ENCODE measurements at regions not wholly inside any gene's neighbourhood (a gene's known extent, or its start where the extent isn't known, plus 50 kb on each side); places are given as distances from the start of the nearest gene placed in this dataset.

DNA sequence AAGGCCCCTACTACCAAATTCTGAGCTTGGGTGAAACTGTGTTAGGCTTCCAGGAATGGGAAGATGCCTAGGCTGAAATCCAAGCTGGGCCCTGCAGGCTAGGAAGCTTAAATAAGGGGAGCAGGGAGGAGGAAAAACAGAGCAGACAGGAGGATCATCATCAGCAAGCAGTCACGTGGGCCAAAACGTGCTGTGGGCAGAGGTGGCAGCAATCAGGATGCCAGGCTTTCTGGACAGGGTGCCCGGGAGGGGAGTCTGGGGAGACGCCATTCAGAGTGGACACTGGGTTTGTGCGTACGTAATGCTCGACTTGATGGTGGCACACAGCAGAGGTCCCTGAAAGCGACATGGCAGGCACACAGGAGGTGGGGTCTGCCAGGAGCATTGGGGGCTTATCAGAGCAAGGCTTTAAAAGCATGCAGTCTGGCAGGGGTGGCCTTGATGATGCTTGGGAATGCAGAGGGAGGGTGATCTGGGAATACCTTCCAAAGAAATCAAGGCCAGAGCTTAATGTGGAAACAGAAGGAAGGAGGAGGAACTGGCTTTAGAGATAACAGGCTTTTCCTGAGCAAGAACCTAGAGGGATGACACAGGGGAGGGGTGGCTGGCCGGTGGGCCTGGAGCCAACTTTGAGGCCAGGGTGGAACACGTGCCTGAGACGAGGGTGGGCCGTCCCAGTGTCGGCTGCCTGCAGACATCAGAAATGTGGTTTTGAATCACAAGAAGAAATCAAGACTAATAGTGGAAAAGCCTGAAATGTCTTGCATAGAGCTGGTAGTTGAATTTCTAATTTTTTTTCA, 212.5 kb downstream of the GADD45G start:
- Histone ChIP-seq H3K9me3 (replicated peaks in 1 of 2; ENCODE audit: control insufficient read depth in 2 of 2, insufficient read depth in 1 of 2, low read depth in 1 of 2, low read length in 2 of 2) (no peaks in the 10 kb centered on the region), H3K27ac (replicated peaks; ENCODE audit: low read length) (no peak overlapping the region), H2BK12ac (ENCODE audit: low read length) (no peak overlapping the region), H3K4ac (ENCODE audit: low read length) (no peak overlapping the region), H3K27me3 (ENCODE audit: control insufficient read depth in 3 of 3, insufficient read depth in 3 of 3, low read depth in 1 of 3, low read length in 3 of 3) (peaks cover 0 to 10% (median 2%) of the 10 kb centered on the region in 3 experiments), H2BK120ac (ENCODE audit: low read depth, low read length) (no peak overlapping the region), H2BK5ac (ENCODE audit: low read length) (no peak overlapping the region), H2BK15ac (ENCODE audit: low read length) (no peak overlapping the region), H3K4me1 (ENCODE audit: control insufficient read depth in 2 of 2, insufficient read depth in 1 of 2, low read depth in 1 of 2, low read length in 2 of 2) (peaks cover 0 to 3% of the 10 kb centered on the region in 2 donors), H3K18ac (ENCODE audit: low read length) (no peak overlapping the region), H3K14ac (ENCODE audit: low read length) (no peak overlapping the region), H3K79me1 (ENCODE audit: low read depth, low read length) (no peaks in the 10 kb centered on the region), H3K36me3 (replicated peaks in 1 of 2; ENCODE audit: control insufficient read depth in 2 of 2, insufficient read depth in 2 of 2, low read length in 2 of 2) (no peaks in the 10 kb centered on the region), H4K8ac (ENCODE audit: low read depth, low read length) (no peak overlapping the region), H2AK5ac (ENCODE audit: low read depth, low read length) (no peak overlapping the region), H3K23ac (ENCODE audit: low read depth, low read length, poor library complexity) (no peak overlapping the region), H2AFZ (ENCODE audit: low read length) (no peak overlapping the region), H3K4me2 (ENCODE audit: insufficient read depth, low read length, poor library complexity, severe bottlenecking) (no peak overlapping the region), H4K91ac (ENCODE audit: low read depth, low read length, poor library complexity) (no peak overlapping the region), H3K9ac (ENCODE audit: low read depth, low read length, poor library complexity) (no peak overlapping the region), H3K4me3 (ENCODE audit: low read length in 2 of 2) (no peak overlapping the region)
- DNase-seq (ENCODE audit: low spot score): no peak
- WGBS, 2 donors (ENCODE audit: extremely low coverage in 2 of 2, insufficient read length in 2 of 2, insufficient replicate concordance in 1 of 2): no CpG with 5 or more reads among the region's 13 CpGs

DNA sequence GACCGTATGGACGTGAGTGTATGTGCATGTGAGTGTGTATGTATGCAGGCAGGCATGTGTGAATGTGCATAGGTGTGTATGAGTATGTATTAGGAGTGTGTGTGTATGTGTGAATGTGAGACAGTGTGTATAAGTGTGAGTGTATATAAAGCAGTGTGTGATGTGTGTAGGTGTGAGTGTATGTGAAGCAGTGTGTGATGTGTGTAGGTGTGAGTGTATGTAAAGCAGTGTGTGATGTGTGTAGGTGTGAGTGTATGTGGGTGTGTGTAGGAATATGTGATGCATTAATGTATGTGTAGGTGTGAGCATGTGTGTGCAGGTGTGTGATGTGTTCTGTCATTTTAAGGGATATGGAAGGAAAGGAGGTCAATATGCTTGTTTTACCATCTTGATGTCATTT, 215.5 kb downstream of the GADD45G start:
- Histone ChIP-seq H3K4me1 (ENCODE audit: control insufficient read depth in 2 of 2, insufficient read depth in 1 of 2, low read depth in 1 of 2, low read length in 2 of 2) (peaks cover 0 to 3% of the 10 kb centered on the region in 2 donors), H3K23ac (ENCODE audit: low read depth, low read length, poor library complexity) (no peak overlapping the region), H2BK12ac (ENCODE audit: low read length) (no peak overlapping the region), H3K79me1 (ENCODE audit: low read depth, low read length) (no peaks in the 10 kb centered on the region), H4K8ac (ENCODE audit: low read depth, low read length) (no peak overlapping the region), H2AFZ (ENCODE audit: low read length) (no peak overlapping the region), H4K91ac (ENCODE audit: low read depth, low read length, poor library complexity) (no peak overlapping the region), H3K27me3 (ENCODE audit: control insufficient read depth in 3 of 3, insufficient read depth in 3 of 3, low read depth in 1 of 3, low read length in 3 of 3) (peaks cover 0 to 2% (median 0%) of the 10 kb centered on the region in 3 experiments), H3K9me3 (replicated peaks in 1 of 2; ENCODE audit: control insufficient read depth in 2 of 2, insufficient read depth in 1 of 2, low read depth in 1 of 2, low read length in 2 of 2) (no peaks in the 10 kb centered on the region), H2BK120ac (ENCODE audit: low read depth, low read length) (no peak overlapping the region), H2AK5ac (ENCODE audit: low read depth, low read length) (no peak overlapping the region), H3K9ac (ENCODE audit: low read depth, low read length, poor library complexity) (no peak overlapping the region), H3K18ac (ENCODE audit: low read length) (no peak overlapping the region), H3K27ac (replicated peaks; ENCODE audit: low read length) (no peak overlapping the region), H3K4me2 (ENCODE audit: insufficient read depth, low read length, poor library complexity, severe bottlenecking) (no peak overlapping the region), H3K36me3 (replicated peaks in 1 of 2; ENCODE audit: control insufficient read depth in 2 of 2, insufficient read depth in 2 of 2, low read length in 2 of 2) (no peaks in the 10 kb centered on the region), H3K14ac (ENCODE audit: low read length) (no peak overlapping the region), H3K4me3 (ENCODE audit: low read length in 2 of 2) (no peak overlapping the region), H3K4ac (ENCODE audit: low read length) (no peak overlapping the region), H2BK5ac (ENCODE audit: low read length) (no peak overlapping the region), H2BK15ac (ENCODE audit: low read length) (no peak overlapping the region)
- WGBS, 2 donors (ENCODE audit: extremely low coverage in 2 of 2, insufficient read length in 2 of 2, insufficient replicate concordance in 1 of 2): no CpG with 5 or more reads among the region's 2 CpGs
- DNase-seq (ENCODE audit: low spot score): no peak

DNA sequence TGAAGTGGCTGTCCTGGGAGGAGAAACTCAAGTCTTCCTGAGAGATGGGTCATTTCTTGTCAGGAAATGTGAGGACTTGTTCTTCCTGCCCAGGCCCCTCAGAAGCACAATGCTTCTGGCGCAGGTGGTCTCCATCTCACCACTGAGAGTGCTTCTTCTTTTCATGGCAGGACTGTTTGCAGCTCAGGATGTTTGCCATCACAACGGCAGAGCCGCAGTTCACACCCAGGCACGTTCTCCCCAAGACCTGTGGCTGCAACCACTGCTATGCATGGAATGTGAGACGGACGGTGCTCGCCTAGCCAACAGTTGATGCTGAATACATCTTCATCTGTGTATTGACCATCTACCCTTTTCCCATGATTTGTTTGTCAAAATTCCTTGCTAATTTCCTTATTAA, 216.3 kb downstream of the GADD45G start:
- Histone ChIP-seq H2BK15ac (ENCODE audit: low read length) (no peak overlapping the region), H2AFZ (ENCODE audit: low read length) (no peak overlapping the region), H2BK5ac (ENCODE audit: low read length) (no peak overlapping the region), H3K14ac (ENCODE audit: low read length) (no peak overlapping the region), H2AK5ac (ENCODE audit: low read depth, low read length) (no peak overlapping the region), H2BK12ac (ENCODE audit: low read length) (no peak overlapping the region), H3K4ac (ENCODE audit: low read length) (no peak overlapping the region), H4K8ac (ENCODE audit: low read depth, low read length) (no peak overlapping the region), H3K23ac (ENCODE audit: low read depth, low read length, poor library complexity) (no peak overlapping the region), H3K4me2 (ENCODE audit: insufficient read depth, low read length, poor library complexity, severe bottlenecking) (no peak overlapping the region), H3K79me1 (ENCODE audit: low read depth, low read length) (no peaks in the 10 kb centered on the region), H2BK120ac (ENCODE audit: low read depth, low read length) (no peak overlapping the region), H3K18ac (ENCODE audit: low read length) (no peak overlapping the region), H3K9me3 (replicated peaks in 1 of 2; ENCODE audit: control insufficient read depth in 2 of 2, insufficient read depth in 1 of 2, low read depth in 1 of 2, low read length in 2 of 2) (no peaks in the 10 kb centered on the region), H3K36me3 (replicated peaks in 1 of 2; ENCODE audit: control insufficient read depth in 2 of 2, insufficient read depth in 2 of 2, low read length in 2 of 2) (no peaks in the 10 kb centered on the region), H3K27me3 (ENCODE audit: control insufficient read depth in 3 of 3, insufficient read depth in 3 of 3, low read depth in 1 of 3, low read length in 3 of 3) (peaks cover 0 to 2% (median 0%) of the 10 kb centered on the region in 3 experiments), H3K9ac (ENCODE audit: low read depth, low read length, poor library complexity) (no peak overlapping the region), H3K4me3 (ENCODE audit: low read length in 2 of 2) (no peak overlapping the region), H3K27ac (replicated peaks; ENCODE audit: low read length) (no peak overlapping the region), H3K4me1 (ENCODE audit: control insufficient read depth in 2 of 2, insufficient read depth in 1 of 2, low read depth in 1 of 2, low read length in 2 of 2) (peaks cover 0 to 3% of the 10 kb centered on the region in 2 donors), H4K91ac (ENCODE audit: low read depth, low read length, poor library complexity) (no peak overlapping the region)
- no CpG with 5 or more reads among the region's 7 CpGs for WGBS, 2 donors (ENCODE audit: extremely low coverage in 2 of 2, insufficient read length in 2 of 2, insufficient replicate concordance in 1 of 2)
- DNase-seq (ENCODE audit: low spot score): no peak

DNA sequence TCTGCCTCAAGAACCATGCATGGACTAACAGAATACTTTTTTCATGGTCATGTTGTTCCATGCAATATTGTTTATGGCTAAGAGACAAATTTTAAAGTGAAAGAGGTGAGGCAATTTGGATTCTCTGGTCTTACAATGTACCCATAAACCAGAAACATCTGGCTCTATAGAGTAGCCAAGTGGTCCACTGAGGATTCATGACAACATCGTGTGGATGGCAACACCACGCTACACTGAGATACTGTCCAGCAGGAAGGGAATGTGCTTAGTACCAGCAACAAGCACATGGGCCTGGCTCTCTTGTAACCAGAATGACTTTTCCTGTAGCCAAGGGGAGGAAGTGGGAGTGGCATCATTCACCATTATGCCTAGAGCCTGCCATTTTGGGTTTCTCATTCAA, 218.2 kb downstream of the GADD45G start:
- H4K8ac ChIP-seq (ENCODE audit: low read depth, low read length): no peak overlapping the region
- no peaks in the 10 kb centered on the region for H3K79me1 ChIP-seq (ENCODE audit: low read depth, low read length)
- H2BK12ac ChIP-seq (ENCODE audit: low read length): no peak overlapping the region
- no peak for DNase-seq (ENCODE audit: low spot score)
- H2AFZ ChIP-seq (ENCODE audit: low read length): no peak overlapping the region
- no peak overlapping the region for H3K9ac ChIP-seq (ENCODE audit: low read depth, low read length, poor library complexity)
- no peak overlapping the region for H3K18ac ChIP-seq (ENCODE audit: low read length)
- H3K4me2 ChIP-seq (ENCODE audit: insufficient read depth, low read length, poor library complexity, severe bottlenecking): no peak overlapping the region
- H3K27me3 ChIP-seq (ENCODE audit: control insufficient read depth in 3 of 3, insufficient read depth in 3 of 3, low read depth in 1 of 3, low read length in 3 of 3): peaks cover 0 to 6% (median 0%) of the 10 kb centered on the region in 3 experiments
- H3K9me3 ChIP-seq (replicated peaks in 1 of 2; ENCODE audit: control insufficient read depth in 2 of 2, insufficient read depth in 1 of 2, low read depth in 1 of 2, low read length in 2 of 2): no peaks in the 10 kb centered on the region
- H2BK120ac ChIP-seq (ENCODE audit: low read depth, low read length): no peak overlapping the region
- H3K4me3 ChIP-seq (ENCODE audit: low read length in 2 of 2): no peak overlapping the region
- no peak overlapping the region for H3K27ac ChIP-seq (replicated peaks; ENCODE audit: low read length)
- no peak overlapping the region for H3K4ac ChIP-seq (ENCODE audit: low read length)
- WGBS, 2 donors (ENCODE audit: extremely low coverage in 2 of 2, insufficient read length in 2 of 2, insufficient replicate concordance in 1 of 2): no CpG with 5 or more reads among the region's 2 CpGs
- H2BK15ac ChIP-seq (ENCODE audit: low read length): no peak overlapping the region
- no peak overlapping the region for H2AK5ac ChIP-seq (ENCODE audit: low read depth, low read length)
- H3K4me1 ChIP-seq (ENCODE audit: control insufficient read depth in 2 of 2, insufficient read depth in 1 of 2, low read depth in 1 of 2, low read length in 2 of 2): peaks cover 0 to 3% of the 10 kb centered on the region in 2 donors
- no peak overlapping the region for H4K91ac ChIP-seq (ENCODE audit: low read depth, low read length, poor library complexity)
- H2BK5ac ChIP-seq (ENCODE audit: low read length): no peak overlapping the region
- no peaks in the 10 kb centered on the region for H3K36me3 ChIP-seq (replicated peaks in 1 of 2; ENCODE audit: control insufficient read depth in 2 of 2, insufficient read depth in 2 of 2, low read length in 2 of 2)
- no peak overlapping the region for H3K14ac ChIP-seq (ENCODE audit: low read length)
- H3K23ac ChIP-seq (ENCODE audit: low read depth, low read length, poor library complexity): no peak overlapping the region

All from neuronal stem cell (in vitro differentiated cells).